Naive thymus-derived CD4-positive, alpha-beta T cell (primary cell): ENCODE measurements at regions not wholly inside any gene's neighbourhood (a gene's known extent, or its start where the extent isn't known, plus 50 kb on each side); places are given as distances from the start of the nearest gene placed in this dataset.

Experiments used
- ATAC-seq: fragments of 150-1000 bp; cut with Tn5 transposase; 2 replicates; pipeline ENCODE4 v1.10.0; 2021; ENCODE audit warnings: mild to moderate bottlenecking, moderate library complexity
- CTCF ChIA-PET: fragments of 350-600 bp; sonication (Branson Sonifier 250); formaldehyde crosslinking; loops from one replicate; lab custom pipeline; 2021; ENCODE audit warnings: antibody characterized with exemption; lab: Charles Lee
- POLR2A ChIA-PET: fragments of 350-600 bp; sonication (Branson Sonifier 250); formaldehyde crosslinking; loops from one replicate; lab custom pipeline; 2021; ENCODE audit warnings: antibody characterized with exemption, inconsistent platforms; lab: Charles Lee
- DNase-seq, 9 donors: peaks; one replicate each; pipeline versions ENCODE4 v3.0.0 to v3.0.0-alpha.2; 2020 to 2022; ENCODE audit warnings: mixed read lengths in 1 of 9
- H3K27ac ChIP-seq: one replicate; pipeline ENCODE4 v1.7.0; 2013; ENCODE audit warnings: mild to moderate bottlenecking, low read depth, low read length, moderate library complexity
- H3K27me3 ChIP-seq, 2 donors: one replicate each; pipeline ENCODE4 v1.7.0; 2013; ENCODE audit warnings: low read length in 2 of 2, mild to moderate bottlenecking in 2 of 2, moderate library complexity in 2 of 2; ENCODE audit not compliant: control insufficient read depth in 2 of 2, insufficient read depth in 2 of 2
- H3K36me3 ChIP-seq, 3 experiments: 1 replicate in 2 of 3; 2 replicates in 1 of 3; pipeline ENCODE4 v1.7.0; 2013; ENCODE audit warnings: low read length in 3 of 3, mild to moderate bottlenecking in 3 of 3, moderate library complexity in 1 of 3; ENCODE audit not compliant: insufficient read depth in 3 of 3, control insufficient read depth in 2 of 3
- H3K4me1 ChIP-seq, 2 donors: one replicate each; pipeline ENCODE4 v1.7.0; 2013; ENCODE audit warnings: low read length in 2 of 2, mild to moderate bottlenecking in 2 of 2, moderate library complexity in 1 of 2; ENCODE audit not compliant: control insufficient read depth in 2 of 2, insufficient read depth in 2 of 2
- H3K4me3 ChIP-seq: 2 replicates; pipeline ENCODE4 v1.7.0; 2013; ENCODE audit warnings: mild to moderate bottlenecking, low read length
- H3K9me3 ChIP-seq, 3 experiments: 1 replicate in 2 of 3; 2 replicates in 1 of 3; pipeline ENCODE4 v1.7.0; 2013; ENCODE audit warnings: low read length in 3 of 3; ENCODE audit not compliant: control insufficient read depth in 2 of 3
- H3K27ac Mint-ChIP-seq, 9 donors: one replicate each; pipeline ENCODE4 v1.8.0; 2020 to 2022; ENCODE audit warnings: mixed read lengths in 9 of 9, mild to moderate bottlenecking in 8 of 9, moderate library complexity in 5 of 9, inconsistent platforms in 2 of 9
- H3K27me3 Mint-ChIP-seq, 5 donors: one replicate each; pipeline ENCODE4 v1.8.0; 2021 to 2022; ENCODE audit warnings: mixed read lengths in 5 of 5, mild to moderate bottlenecking in 1 of 5
- H3K36me3 Mint-ChIP-seq, 5 donors: one replicate each; pipeline ENCODE4 v1.8.0; 2020 to 2022; ENCODE audit warnings: mixed read lengths in 5 of 5, mild to moderate bottlenecking in 3 of 5, inconsistent platforms in 1 of 5
- H3K4me1 Mint-ChIP-seq, 7 donors: one replicate each; pipeline ENCODE4 v1.8.0; 2020 to 2022; ENCODE audit warnings: mixed read lengths in 7 of 7, mild to moderate bottlenecking in 3 of 7, inconsistent platforms in 1 of 7
- H3K4me3 Mint-ChIP-seq, 10 donors: one replicate each; pipeline ENCODE4 v1.8.0; 2020 to 2022; ENCODE audit warnings: mild to moderate bottlenecking in 10 of 10, mixed read lengths in 10 of 10, moderate library complexity in 6 of 10, inconsistent platforms in 2 of 10
- H3K9me3 Mint-ChIP-seq, 11 donors: one replicate each; pipeline ENCODE4 v1.8.0; 2020 to 2022; ENCODE audit warnings: mixed read lengths in 11 of 11, mild to moderate bottlenecking in 4 of 11, inconsistent platforms in 1 of 11, moderate library complexity in 1 of 11
- intact Hi-C, 2 donors: fragments of 100-400 bp; cut with micrococcal nuclease; formaldehyde crosslinking; loops; one replicate each; pipeline ENCODE4 v1.15.1; 2023

DNA sequence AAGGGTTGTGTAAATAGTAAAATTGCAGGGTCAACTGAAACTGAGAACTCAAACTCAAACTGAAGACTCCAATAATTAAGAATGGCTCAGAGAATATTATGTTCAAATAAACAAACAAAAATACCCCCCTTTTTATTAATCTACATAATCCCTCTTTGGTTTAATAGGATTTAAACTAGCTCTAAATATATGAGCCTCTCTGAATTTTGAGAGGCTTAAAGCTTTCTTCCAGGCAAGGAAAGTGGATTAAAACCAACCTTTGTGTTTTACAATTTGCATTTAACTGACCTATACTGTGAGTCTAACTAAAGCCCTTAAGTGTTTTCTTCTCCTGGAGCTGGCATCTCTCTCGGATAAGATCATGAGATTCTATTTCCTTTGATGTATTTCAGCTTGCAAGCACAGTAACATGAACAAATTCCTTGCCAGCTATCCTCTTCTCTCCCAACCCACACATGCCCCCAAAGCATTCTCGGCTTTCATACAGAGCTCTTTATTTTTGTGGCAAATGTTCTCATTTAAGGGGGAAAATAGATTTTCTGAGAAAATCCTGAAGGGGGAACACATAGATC is 1310.8 kb upstream of the AGA start:
- no peaks in the 10 kb centered on the region for H3K4me1 ChIP-seq
- no peak for DNase-seq
- H3K36me3 Mint-ChIP-seq = no peaks in the 10 kb centered on the region
- H3K27me3 Mint-ChIP-seq = no peaks in the 10 kb centered on the region
- H3K36me3 ChIP-seq = no peaks in the 10 kb centered on the region
- no peak overlapping the region for H3K4me3 ChIP-seq
- CTCF ChIA-PET = no interaction called here
- no peaks in the 10 kb centered on the region for H3K4me1 Mint-ChIP-seq
- H3K27me3 ChIP-seq = no peaks in the 10 kb centered on the region
- peaks cover 0 to 22% (median 0%) of the 10 kb centered on the region in 11 donors for H3K9me3 Mint-ChIP-seq
- no peaks in the 10 kb centered on the region for H3K9me3 ChIP-seq
- H3K27ac ChIP-seq = no peak overlapping the region
- POLR2A ChIA-PET = no interaction called here
- no peak for ATAC-seq
- no peak overlapping the region for H3K27ac Mint-ChIP-seq
- no peak overlapping the region for H3K4me3 Mint-ChIP-seq
- intact Hi-C loops = no loop called here

DNA sequence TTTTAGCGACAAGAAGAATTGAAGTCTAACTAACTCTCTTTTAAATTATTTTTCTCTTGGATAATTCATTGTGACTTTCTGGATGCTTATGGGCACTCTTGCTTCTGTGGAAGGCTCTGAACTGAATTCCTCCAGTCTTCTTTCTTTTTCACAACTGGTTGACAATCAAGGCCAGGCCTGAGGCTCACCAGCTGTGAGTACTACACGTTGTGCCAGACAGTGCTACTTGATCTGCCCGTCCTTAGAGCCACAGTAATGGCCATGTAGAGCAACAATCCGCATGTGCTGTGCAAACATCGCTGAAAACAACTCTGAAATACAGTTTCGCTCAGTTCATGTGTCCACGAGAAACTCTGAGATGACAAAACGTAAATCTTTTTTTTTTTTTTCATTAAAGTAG is 1336.3 kb upstream of the AGA start:
- Histone ChIP-seq H3K27ac (no peak overlapping the region), H3K27me3 (no peaks in the 10 kb centered on the region), H3K4me1 (no peaks in the 10 kb centered on the region), H3K36me3 (no peaks in the 10 kb centered on the region), H3K4me3 (no peak overlapping the region), H3K9me3 (no peaks in the 10 kb centered on the region)
- Mint-ChIP-seq H3K4me1 (no peaks in the 10 kb centered on the region), H3K4me3 (no peak overlapping the region), H3K36me3 (no peaks in the 10 kb centered on the region), H3K27me3 (no peaks in the 10 kb centered on the region), H3K9me3 (peaks cover 0 to 14% (median 5%) of the 10 kb centered on the region in 11 donors), H3K27ac (no peak overlapping the region)
- DNase-seq = no peak
- ChIA-PET POLR2A (no interaction called here), CTCF (no interaction called here)
- intact Hi-C loops = no loop called here
- ATAC-seq = no peak

DNA sequence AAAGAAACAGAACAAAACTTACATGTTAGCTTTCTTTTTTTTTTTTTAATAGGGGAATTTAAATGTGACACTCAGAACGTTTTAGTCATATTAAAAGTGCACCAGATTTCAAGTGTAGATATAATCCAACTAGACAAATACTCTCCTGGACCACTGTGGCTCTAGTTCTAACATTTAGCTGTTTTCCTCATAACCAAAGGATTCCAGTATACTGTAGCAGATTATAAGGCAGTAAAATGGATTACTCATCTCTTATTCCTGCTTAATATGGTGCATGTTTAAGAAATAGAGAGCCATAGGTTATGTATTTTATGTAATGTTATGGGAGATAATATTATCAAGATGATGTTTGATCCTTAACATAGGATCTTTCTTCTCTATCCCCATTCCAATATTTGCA is 1339.5 kb upstream of the AGA start:
- H3K9me3 ChIP-seq = no peaks in the 10 kb centered on the region
- H3K4me3 ChIP-seq = no peak overlapping the region
- no peaks in the 10 kb centered on the region for H3K36me3 ChIP-seq
- no peak for DNase-seq
- no peak overlapping the region for H3K27ac Mint-ChIP-seq
- no peaks in the 10 kb centered on the region for H3K4me1 Mint-ChIP-seq
- no peak overlapping the region for H3K27ac ChIP-seq
- intact Hi-C loops = no loop called here
- no peak for ATAC-seq
- H3K36me3 Mint-ChIP-seq = no peaks in the 10 kb centered on the region
- no peaks in the 10 kb centered on the region for H3K4me1 ChIP-seq
- H3K27me3 Mint-ChIP-seq = no peaks in the 10 kb centered on the region
- POLR2A ChIA-PET = no interaction called here
- no peak overlapping the region for H3K4me3 Mint-ChIP-seq
- CTCF ChIA-PET = no interaction called here
- H3K27me3 ChIP-seq = no peaks in the 10 kb centered on the region
- H3K9me3 Mint-ChIP-seq = peaks cover 0 to 26% (median 6%) of the 10 kb centered on the region in 11 donors

DNA sequence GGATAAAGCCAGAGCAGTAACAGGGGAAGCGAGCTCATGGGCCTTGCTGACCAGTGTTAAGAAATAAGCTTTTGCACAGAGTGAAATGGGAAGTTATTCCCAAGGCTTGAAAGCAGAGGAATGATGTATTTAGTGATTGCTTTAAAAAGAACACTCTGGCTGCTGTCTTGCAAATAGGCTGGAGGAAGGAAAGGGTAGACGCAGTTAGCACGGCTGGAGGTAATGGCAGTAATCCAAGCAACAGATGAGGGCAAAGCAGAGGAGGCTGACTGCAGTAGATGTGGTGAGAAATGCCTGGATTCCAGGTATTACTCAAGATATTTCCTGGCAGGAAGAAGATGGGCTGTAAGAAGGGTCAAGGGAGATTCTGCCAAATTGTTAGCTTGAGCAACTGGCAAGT is 1342.3 kb upstream of the AGA start:
- Mint-ChIP-seq H3K27me3 (no peaks in the 10 kb centered on the region), H3K9me3 (peaks cover 0 to 20% (median 5%) of the 10 kb centered on the region in 11 donors), H3K4me3 (no peak overlapping the region), H3K4me1 (no peaks in the 10 kb centered on the region), H3K27ac (no peak overlapping the region), H3K36me3 (no peaks in the 10 kb centered on the region)
- no peaks in the 10 kb centered on the region for H3K27me3 ChIP-seq
- ATAC-seq (no peak), DNase-seq (no peak)
- no peaks in the 10 kb centered on the region for H3K36me3 ChIP-seq
- POLR2A ChIA-PET = no interaction called here
- no peak overlapping the region for H3K4me3 ChIP-seq
- CTCF ChIA-PET = no interaction called here
- no peaks in the 10 kb centered on the region for H3K9me3 ChIP-seq
- H3K4me1 ChIP-seq = no peaks in the 10 kb centered on the region
- no peak overlapping the region for H3K27ac ChIP-seq
- intact Hi-C loops = no loop called here

DNA sequence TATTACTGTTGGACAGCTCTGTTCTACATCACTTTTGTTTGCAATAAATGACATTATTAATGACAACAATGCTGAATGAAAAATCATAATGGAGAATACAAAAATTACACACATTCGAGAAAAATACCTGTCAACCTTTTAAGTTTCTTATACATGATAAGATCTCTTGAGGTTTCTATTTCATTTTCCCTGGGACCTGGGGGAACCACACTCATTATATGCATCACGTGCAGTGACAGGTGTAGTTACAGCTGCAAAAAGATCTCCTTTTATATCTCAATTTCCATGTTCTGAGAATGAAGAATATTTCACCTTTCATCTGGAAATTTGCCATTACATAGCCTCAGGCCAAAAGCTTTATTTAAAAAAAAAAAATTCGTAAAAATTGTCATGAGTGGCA is 1347.0 kb upstream of the AGA start:
- H3K4me1 ChIP-seq = no peaks in the 10 kb centered on the region
- intact Hi-C loops = no loop called here
- ChIA-PET CTCF (interaction anchor here (0.6 kb wide), 1 partner anchor 1174 kb away, joined by 4 read pairs; no protein-coding TSS in a partner anchor), POLR2A (no interaction called here)
- H3K36me3 ChIP-seq = no peaks in the 10 kb centered on the region
- no peaks in the 10 kb centered on the region for H3K27me3 ChIP-seq
- Mint-ChIP-seq H3K4me3 (no peak overlapping the region), H3K9me3 (peaks cover 0 to 26% (median 7%) of the 10 kb centered on the region in 11 donors), H3K27me3 (no peaks in the 10 kb centered on the region), H3K4me1 (no peaks in the 10 kb centered on the region), H3K36me3 (no peaks in the 10 kb centered on the region), H3K27ac (no peak overlapping the region)
- H3K4me3 ChIP-seq = no peak overlapping the region
- no peak overlapping the region for H3K27ac ChIP-seq
- ATAC-seq = no peak
- H3K9me3 ChIP-seq = no peaks in the 10 kb centered on the region
- DNase-seq = no peak

GRCh38 chr4:178799204-178799603 is 1357.0 kb upstream of the AGA start:
- ChIA-PET CTCF (no interaction called here), POLR2A (no interaction called here)
- H3K27me3 Mint-ChIP-seq = no peaks in the 10 kb centered on the region
- no peaks in the 10 kb centered on the region for H3K4me1 Mint-ChIP-seq
- DNase-seq (no peak), ATAC-seq (no peak)
- Histone ChIP-seq H3K4me1 (no peaks in the 10 kb centered on the region), H3K27ac (no peak overlapping the region), H3K4me3 (no peak overlapping the region), H3K27me3 (no peaks in the 10 kb centered on the region), H3K36me3 (no peaks in the 10 kb centered on the region), H3K9me3 (no peaks in the 10 kb centered on the region)
- intact Hi-C loops = no loop called here
- H3K27ac Mint-ChIP-seq = no peak overlapping the region
- peaks cover 0 to 30% (median 4%) of the 10 kb centered on the region in 11 donors for H3K9me3 Mint-ChIP-seq
- no peak overlapping the region for H3K4me3 Mint-ChIP-seq
- peaks cover 0 to 4% (median 0%) of the 10 kb centered on the region in 5 donors for H3K36me3 Mint-ChIP-seq

- H3K27ac ChIP-seq = no peak overlapping the region
- DNase-seq (no peak), ATAC-seq (no peak)
- no peak overlapping the region for H3K4me3 ChIP-seq
- Mint-ChIP-seq H3K9me3 (peaks cover 0 to 8% (median 0%) of the 10 kb centered on the region in 11 donors), H3K36me3 (no peaks in the 10 kb centered on the region), H3K4me1 (no peaks in the 10 kb centered on the region), H3K27ac (no peak overlapping the region), H3K27me3 (no peaks in the 10 kb centered on the region), H3K4me3 (no peak overlapping the region)
- CTCF ChIA-PET = no interaction called here
- POLR2A ChIA-PET = no interaction called here
- no peaks in the 10 kb centered on the region for H3K36me3 ChIP-seq
- no peaks in the 10 kb centered on the region for H3K4me1 ChIP-seq
- no peaks in the 10 kb centered on the region for H3K27me3 ChIP-seq
- intact Hi-C loops = no loop called here
- H3K9me3 ChIP-seq = no peaks in the 10 kb centered on the region
Measured at GRCh38 chr4:178808106-178808505, 1365.9 kb upstream of the AGA start.
